OCI-LY1 (cell line): ENCODE measurements at regions not wholly inside any gene's neighbourhood (a gene's known extent, or its start where the extent isn't known, plus 50 kb on each side); places are given as distances from the start of the nearest gene placed in this dataset.

Source experiments
- H2AFZ ChIP-seq: fragments of 200-600 bp; sonication (generic), shearing (Covaris generic); 2 replicates; pipeline ENCODE4 v1.6.0; 2014; ENCODE audit warnings: antibody characterized with exemption, mild to moderate bottlenecking, low read length
- H3F3A ChIP-seq: fragments of 200-600 bp; sonication (generic), shearing (Covaris generic); 2 replicates; pipeline ENCODE4 v1.6.0; 2014; ENCODE audit warnings: mild to moderate bottlenecking, antibody characterized with exemption, low read length, moderate library complexity; ENCODE audit not compliant: insufficient read depth
- H3K27ac ChIP-seq: fragments of 200-600 bp; sonication (generic); 2 replicates; pipeline ENCODE4 v1.5.1; 2014; ENCODE audit warnings: low read length, mixed run types, mild to moderate bottlenecking, low read depth; ENCODE audit not compliant: poor library complexity, severe bottlenecking
- H3K27me3 ChIP-seq: fragments of 200-600 bp; sonication (generic); 2 replicates; pipeline ENCODE4 v1.6.0; 2014; ENCODE audit warnings: antibody characterized with exemption, mild to moderate bottlenecking, low read length, moderate library complexity; ENCODE audit not compliant: insufficient read depth
- H3K36me3 ChIP-seq: fragments of 200-600 bp; sonication (generic); 2 replicates; pipeline ENCODE4 v1.6.1; 2014; ENCODE audit warnings: mild to moderate bottlenecking, antibody characterized with exemption, low read length, moderate library complexity, mixed read lengths; ENCODE audit not compliant: insufficient read depth
- H3K4me1 ChIP-seq: fragments of 200-600 bp; sonication (generic); 2 replicates; pipeline ENCODE4 v1.5.1; 2014; ENCODE audit warnings: mild to moderate bottlenecking, low read length, moderate library complexity; ENCODE audit not compliant: insufficient read depth, severe bottlenecking
- H3K4me2 ChIP-seq: fragments of 200-600 bp; sonication (generic), shearing (Covaris generic); 2 replicates; pipeline ENCODE4 v1.6.1; 2014; ENCODE audit warnings: low read length
- H3K4me3 ChIP-seq: fragments of 200-600 bp; sonication (generic); 2 replicates; pipeline ENCODE4 v1.5.1; 2014; ENCODE audit warnings: low read length, low read depth, mild to moderate bottlenecking, mixed read lengths; ENCODE audit not compliant: poor library complexity, severe bottlenecking
- H3K79me2 ChIP-seq: fragments of 200-600 bp; shearing (Covaris generic); 2 replicates; pipeline ENCODE4 v1.6.1; 2016; ENCODE audit warnings: mixed run types, low read length, mixed read lengths; ENCODE audit not compliant: insufficient read depth
- H3K9ac ChIP-seq: fragments of 200-600 bp; sonication (generic), shearing (Covaris generic); 2 replicates; pipeline ENCODE4 v1.6.1; 2014; ENCODE audit warnings: mild to moderate bottlenecking, low read length, mixed read lengths
- H3K9me2 ChIP-seq: fragments of 200-600 bp; sonication (generic), shearing (Covaris generic); 2 replicates; pipeline ENCODE4 v1.6.1; 2014; ENCODE audit warnings: low read depth, mild to moderate bottlenecking, low read length, mixed read lengths
- H3K9me3 ChIP-seq: fragments of 200-600 bp; shearing (Covaris generic); 2 replicates; pipeline ENCODE4 v1.6.1; 2014; ENCODE audit warnings: low read length, mixed read lengths
- H4K20me1 ChIP-seq: fragments of 200-600 bp; sonication (generic), shearing (Covaris generic); 2 replicates; pipeline ENCODE4 v1.6.0; 2016; ENCODE audit warnings: mild to moderate bottlenecking, low read length; ENCODE audit not compliant: insufficient read depth
- CTCF ChIP-seq: fragments of 200-600 bp; sonication (generic), shearing (Covaris generic); IDR thresholded peaks from 2 replicates; pipeline ENCODE4 v1.5.1; 2017; ENCODE audit warnings: mild to moderate bottlenecking, antibody characterized with exemption, low read length, moderate library complexity, mixed read lengths
- EZH2 ChIP-seq: fragments of 200-600 bp; sonication (generic), shearing (Covaris generic); IDR thresholded peaks from 2 replicates; pipeline ENCODE4 v1.8.0; 2017; ENCODE audit warnings: borderline replicate concordance, mixed run types, mild to moderate bottlenecking, antibody characterized with exemption, low read length, moderate library complexity, mixed read lengths

- H3K79me2 ChIP-seq: no peaks in the 10 kb centered on the region
- no peaks in the 10 kb centered on the region for H3K4me1 ChIP-seq
- no peaks in the 10 kb centered on the region for H3K27me3 ChIP-seq
- no peak overlapping the region for H3K4me2 ChIP-seq
- no peak overlapping the region for H2AFZ ChIP-seq
- no peak overlapping the region for H3K27ac ChIP-seq
- no peaks in the 10 kb centered on the region for H3K9me3 ChIP-seq
- no peaks in the 10 kb centered on the region for H3K36me3 ChIP-seq
- no peak overlapping the region for H3K4me3 ChIP-seq
- H3F3A ChIP-seq: no peaks in the 10 kb centered on the region
- H3K9ac ChIP-seq: no peak overlapping the region
- no peak for TF ChIP-seq EZH2
- TF ChIP-seq CTCF: no peak
- no peaks in the 10 kb centered on the region for H4K20me1 ChIP-seq
- no peaks in the 10 kb centered on the region for H3K9me2 ChIP-seq
Observed at GRCh38 chrX:40395102-40395501, 185.7 kb upstream of the ATP6AP2 start.

- Histone ChIP-seq H3F3A (no peaks in the 10 kb centered on the region), H3K9ac (no peak overlapping the region), H3K27ac (no peak overlapping the region), H4K20me1 (no peaks in the 10 kb centered on the region), H3K9me2 (no peaks in the 10 kb centered on the region), H3K4me3 (no peak overlapping the region), H3K79me2 (no peaks in the 10 kb centered on the region), H3K4me1 (no peaks in the 10 kb centered on the region), H3K27me3 (no peaks in the 10 kb centered on the region), H2AFZ (no peak overlapping the region), H3K4me2 (no peak overlapping the region), H3K36me3 (no peaks in the 10 kb centered on the region), H3K9me3 (no peaks in the 10 kb centered on the region)
- TF ChIP-seq CTCF: no peak
- TF ChIP-seq EZH2: no peak
Observed at GRCh38 chrX:40394302-40394701, 186.5 kb upstream of the ATP6AP2 start.

- H3K27me3 ChIP-seq: no peaks in the 10 kb centered on the region
- H3K4me3 ChIP-seq: no peak overlapping the region
- no peak for TF ChIP-seq EZH2
- TF ChIP-seq CTCF: no peak
- H2AFZ ChIP-seq: no peak overlapping the region
- H3K36me3 ChIP-seq: no peaks in the 10 kb centered on the region
- no peak overlapping the region for H3K4me2 ChIP-seq
- no peaks in the 10 kb centered on the region for H3K9me2 ChIP-seq
- no peaks in the 10 kb centered on the region for H3F3A ChIP-seq
- H3K27ac ChIP-seq: no peak overlapping the region
- H3K9me3 ChIP-seq: no peaks in the 10 kb centered on the region
- no peaks in the 10 kb centered on the region for H3K4me1 ChIP-seq
- H3K79me2 ChIP-seq: no peaks in the 10 kb centered on the region
- no peaks in the 10 kb centered on the region for H4K20me1 ChIP-seq
- no peak overlapping the region for H3K9ac ChIP-seq
Observed at GRCh38 chrX:40392599-40392998, 188.2 kb upstream of the ATP6AP2 start.
